CD14-positive monocyte (primary cell): ENCODE measurements at regions not wholly inside any gene's neighbourhood (a gene's known extent, or its start where the extent isn't known, plus 50 kb on each side); places are given as distances from the start of the nearest gene placed in this dataset.

Experiments
- DNase-seq, 3 donors: peaks; one replicate each; pipeline ENCODE4 v3.0.0-alpha.2; 2011 to 2022
- H2AFZ ChIP-seq: 2 replicates; pipeline ENCODE4 v1.6.0; 2012; ENCODE audit warnings: mild to moderate bottlenecking, low read depth, low read length, inconsistent platforms; ENCODE audit not compliant: insufficient read depth, poor library complexity, severe bottlenecking
- H3K27ac ChIP-seq, 2 donors: 1 replicate in 1 of 2; 2 replicates in 1 of 2; pipeline ENCODE4 v1.5.1; 2012 to 2013; ENCODE audit warnings: low read length in 2 of 2, control low read depth in 1 of 2, inconsistent platforms in 1 of 2, low read depth in 1 of 2, mild to moderate bottlenecking in 1 of 2
- H3K27me3 ChIP-seq, 2 donors: one replicate each; pipeline versions ENCODE4 v1.6.0 to v1.6.1; 2011 to 2013; ENCODE audit warnings: low read length in 2 of 2; ENCODE audit not compliant: control insufficient read depth in 2 of 2, insufficient read depth in 2 of 2
- H3K36me3 ChIP-seq, 2 donors: replicated peaks in 1 of 2; 1 replicate in 1 of 2; 2 replicates in 1 of 2; pipeline versions ENCODE4 v1.5.1 to v1.6.1; 2012 to 2013; ENCODE audit warnings: low read length in 2 of 2, control low read depth in 1 of 2, inconsistent platforms in 1 of 2, mild to moderate bottlenecking in 1 of 2; ENCODE audit not compliant: insufficient read depth in 2 of 2, control insufficient read depth in 1 of 2
- H3K4me1 ChIP-seq, 2 donors: 1 replicate in 1 of 2; 2 replicates in 1 of 2; pipeline versions ENCODE4 v1.5.1 to v1.6.1; 2012 to 2013; ENCODE audit warnings: low read length in 2 of 2, control low read depth in 1 of 2, inconsistent platforms in 1 of 2, mild to moderate bottlenecking in 1 of 2, moderate library complexity in 1 of 2; ENCODE audit not compliant: insufficient read depth in 2 of 2, control insufficient read depth in 1 of 2
- H3K4me2 ChIP-seq: replicated peaks from 2 replicates; pipeline ENCODE3; 2012; ENCODE audit warnings: low read length, moderate library complexity, mild to moderate bottlenecking; ENCODE audit not compliant: poor library complexity, severe bottlenecking; ENCODE audit errors: extremely low read depth
- H3K4me3 ChIP-seq, 3 experiments: fragments of 200-600 bp in 1 of 3; sonication (generic) in 1 of 3; replicated peaks in 1 of 3; 1 replicate in 2 of 3; 2 replicates in 1 of 3; pipeline ENCODE4 v1.5.1; 2011 to 2013; ENCODE audit warnings: low read length in 3 of 3, mild to moderate bottlenecking in 3 of 3, control low read depth in 2 of 3, low read depth in 2 of 3, inconsistent platforms in 1 of 3, moderate library complexity in 1 of 3
- H3K79me2 ChIP-seq: 2 replicates; pipeline ENCODE4 v1.6.0; 2012; ENCODE audit warnings: mild to moderate bottlenecking, control low read depth, inconsistent platforms, low read length, moderate library complexity; ENCODE audit not compliant: insufficient read depth
- H3K9ac ChIP-seq: 2 replicates; pipeline ENCODE4 v1.6.0; 2017; ENCODE audit warnings: low read length, mild to moderate bottlenecking; ENCODE audit not compliant: insufficient read depth, poor library complexity, severe bottlenecking
- H3K9me3 ChIP-seq, 2 donors: replicated peaks in 1 of 2; 1 replicate in 1 of 2; 2 replicates in 1 of 2; pipeline versions ENCODE4 v1.5.1 to v1.6.1; 2012 to 2013; ENCODE audit warnings: low read length in 2 of 2, control low read depth in 1 of 2; ENCODE audit not compliant: control insufficient read depth in 1 of 2, insufficient read depth in 1 of 2
- H4K20me1 ChIP-seq: 2 replicates; pipeline ENCODE4 v1.6.0; 2012; ENCODE audit warnings: mild to moderate bottlenecking, low read length, control low read depth, moderate library complexity; ENCODE audit not compliant: insufficient read depth
- H3K27ac Mint-ChIP-seq, 7 donors: one replicate each; pipeline ENCODE4 v1.8.0; 2020; ENCODE audit warnings: mild to moderate bottlenecking in 7 of 7, mixed read lengths in 7 of 7, moderate library complexity in 6 of 7, inconsistent platforms in 2 of 7
- H3K27me3 Mint-ChIP-seq, 3 donors: one replicate each; pipeline ENCODE4 v1.8.0; 2021 to 2022; ENCODE audit warnings: low read depth in 3 of 3, mild to moderate bottlenecking in 3 of 3, mixed read lengths in 3 of 3, moderate library complexity in 3 of 3, inconsistent platforms in 1 of 3
- H3K36me3 Mint-ChIP-seq, 2 donors: one replicate each; pipeline ENCODE4 v1.8.0; 2020; ENCODE audit warnings: mixed read lengths in 2 of 2, inconsistent platforms in 1 of 2, mild to moderate bottlenecking in 1 of 2
- H3K4me1 Mint-ChIP-seq: one replicate; pipeline ENCODE4 v1.8.0; 2020; ENCODE audit warnings: mild to moderate bottlenecking, mixed read lengths
- H3K4me3 Mint-ChIP-seq, 2 donors: one replicate each; pipeline ENCODE4 v1.8.0; 2020; ENCODE audit warnings: mild to moderate bottlenecking in 2 of 2, mixed read lengths in 2 of 2, moderate library complexity in 1 of 2
- H3K9me3 Mint-ChIP-seq, 7 donors: one replicate each; pipeline ENCODE4 v1.8.0; 2020 to 2022; ENCODE audit warnings: mixed read lengths in 7 of 7, mild to moderate bottlenecking in 6 of 7, moderate library complexity in 6 of 7, inconsistent platforms in 2 of 7
- CTCF ChIP-seq: fragments of 200-600 bp; IDR thresholded peaks from one replicate; pipeline ENCODE4 v1.8.0; 2022; ENCODE audit warnings: antibody characterized with exemption, mild to moderate bottlenecking
- WGBS: methylation state at CpG from one replicate; pipeline ENCODE4 v1.1.5; 2013; ENCODE audit warnings: missing lambda C conversion rate; ENCODE audit not compliant: insufficient coverage; 5-methylcytosine and 5-hydroxymethylcytosine counted together
- intact Hi-C, 2 donors: fragments of 100-400 bp; cut with micrococcal nuclease; formaldehyde crosslinking; loops; one replicate each; pipeline versions ENCODE4 v1.15.0 to v1.15.1; 2023

- no peak overlapping the region for H3K4me2 ChIP-seq
- no peak overlapping the region for H2AFZ ChIP-seq
- H3K79me2 ChIP-seq: no peaks in the 10 kb centered on the region
- peaks cover 5 to 7% (median 5%) of the 10 kb centered on the region in 3 donors for H3K27me3 Mint-ChIP-seq
- H4K20me1 ChIP-seq: no peaks in the 10 kb centered on the region
- peaks cover 0 to 9% (median 4%) of the 10 kb centered on the region in 7 donors for H3K9me3 Mint-ChIP-seq
- H3K36me3 ChIP-seq: no peaks in the 10 kb centered on the region
- no peak for DNase-seq
- H3K36me3 Mint-ChIP-seq: no peaks in the 10 kb centered on the region
- no peaks in the 10 kb centered on the region for H3K4me1 Mint-ChIP-seq
- TF ChIP-seq CTCF: no peak
- H3K27ac Mint-ChIP-seq: no peak overlapping the region
- no peak overlapping the region for H3K9ac ChIP-seq
- H3K4me3 ChIP-seq: no peak overlapping the region
- peaks cover 0 to 4% of the 10 kb centered on the region in 2 donors for H3K27me3 ChIP-seq
- H3K4me1 ChIP-seq: no peaks in the 10 kb centered on the region
- H3K4me3 Mint-ChIP-seq: no peak overlapping the region
- WGBS: no CpG with 5 or more reads among the region's 5 CpGs
- no peak overlapping the region for H3K27ac ChIP-seq
- intact Hi-C loops: no loop called here
- H3K9me3 ChIP-seq: no peaks in the 10 kb centered on the region
Observed at GRCh38 chrX:19291086-19291485, 52.6 kb upstream of the PDHA1 start.

- peaks cover 0 to 2% (median 0%) of the 10 kb centered on the region in 7 donors for H3K9me3 Mint-ChIP-seq
- peaks cover 3 to 7% (median 5%) of the 10 kb centered on the region in 3 donors for H3K27me3 Mint-ChIP-seq
- Histone ChIP-seq H4K20me1 (no peaks in the 10 kb centered on the region), H3K36me3 (no peaks in the 10 kb centered on the region), H3K9me3 (no peaks in the 10 kb centered on the region), H3K27ac (no peak overlapping the region), H3K4me3 (no peak overlapping the region), H3K9ac (no peak overlapping the region), H3K4me1 (no peaks in the 10 kb centered on the region), H3K4me2 (no peak overlapping the region), H2AFZ (no peak overlapping the region), H3K27me3 (peaks cover 0 to 4% of the 10 kb centered on the region in 2 donors), H3K79me2 (no peaks in the 10 kb centered on the region)
- WGBS: no CpG with 5 or more reads among the region's 6 CpGs
- no peaks in the 10 kb centered on the region for H3K36me3 Mint-ChIP-seq
- DNase-seq: no peak
- no peak for TF ChIP-seq CTCF
- H3K27ac Mint-ChIP-seq: no peak overlapping the region
- H3K4me1 Mint-ChIP-seq: no peaks in the 10 kb centered on the region
- intact Hi-C loops: no loop called here
- no peak overlapping the region for H3K4me3 Mint-ChIP-seq
Observed at GRCh38 chrX:19293606-19294325, 50.0 kb upstream of the PDHA1 start.
